H1 (cell line): ENCODE measurements at regions not wholly inside any gene's neighbourhood (a gene's known extent, or its start where the extent isn't known, plus 50 kb on each side); places are given as distances from the start of the nearest gene placed in this dataset.

Source experiments
- CTCF ChIA-PET: fragments of 300-600 bp; sonication (Branson Sonifier 250); formaldehyde crosslinking; loops from one replicate; lab custom pipeline; 2021; ENCODE audit not compliant: partially characterized antibody; lab: Charles Lee
- POLR2A ChIA-PET: fragments of 300-600 bp; sonication (Branson Sonifier 250); formaldehyde crosslinking; loops from one replicate; lab custom pipeline; 2021; ENCODE audit warnings: inconsistent platforms; ENCODE audit not compliant: partially characterized antibody; lab: Charles Lee
- DNase-seq, 2 experiments: peaks; one replicate each; pipeline versions ENCODE4 v3.0.0 to v3.0.0-alpha.2; 2010 to 2022; ENCODE audit warnings: low spot score in 2 of 2, low read depth in 1 of 2, mixed read lengths in 1 of 2
- FAIRE-seq: peaks from 2 replicates; lab custom pipeline; 2011; peaks lifted over from hg19 to GRCh38; lab: Jason Lieb, UNC
- H2AFZ ChIP-seq: 2 replicates; pipeline ENCODE4 v1.8.1; 2012; ENCODE audit warnings: low read length, inconsistent platforms
- H2AK5ac ChIP-seq: 2 replicates; pipeline ENCODE4 v1.6.1; 2013; ENCODE audit warnings: low read depth, low read length
- H2BK120ac ChIP-seq: replicated peaks from 2 replicates; pipeline ENCODE3; 2013; ENCODE audit warnings: low read depth, low read length, inconsistent platforms
- H2BK12ac ChIP-seq: 2 replicates; pipeline ENCODE4 v1.6.1; 2013; ENCODE audit warnings: low read depth, low read length
- H2BK15ac ChIP-seq: 2 replicates; pipeline ENCODE4 v1.6.1; 2013; ENCODE audit warnings: low read length
- H2BK20ac ChIP-seq: 2 replicates; pipeline ENCODE4 v1.6.1; 2013; ENCODE audit warnings: low read length
- H2BK5ac ChIP-seq: 2 replicates; pipeline ENCODE4 v1.6.1; 2013; ENCODE audit warnings: low read depth, low read length
- H3K14ac ChIP-seq: 2 replicates; pipeline ENCODE4 v1.6.1; 2013; ENCODE audit warnings: inconsistent platforms; ENCODE audit not compliant: insufficient read length
- H3K18ac ChIP-seq: 2 replicates; pipeline ENCODE4 v1.6.1; 2013; ENCODE audit warnings: low read length; ENCODE audit errors: extremely low read depth
- H3K23ac ChIP-seq: 2 replicates; pipeline ENCODE4 v1.6.1; 2013; ENCODE audit warnings: inconsistent platforms; ENCODE audit not compliant: insufficient read length
- H3K23me2 ChIP-seq: 2 replicates; pipeline ENCODE4 v1.6.1; 2013; ENCODE audit warnings: low read depth, low read length
- H3K27ac ChIP-seq: 2 replicates; pipeline ENCODE4 v1.6.1; 2011; ENCODE audit warnings: low read depth, low read length, inconsistent platforms
- H3K27me3 ChIP-seq, 4 experiments: replicated peaks in 1 of 4; 1 replicate in 1 of 4; 2 replicates in 3 of 4; pipeline versions ENCODE4 v1.6.1 to v1.8.1; 2011 to 2013; ENCODE audit warnings: low read length in 3 of 4, mild to moderate bottlenecking in 3 of 4, inconsistent platforms in 2 of 4, mixed read lengths in 2 of 4, moderate library complexity in 1 of 4; ENCODE audit not compliant: control insufficient read depth in 3 of 4, insufficient read depth in 3 of 4; ENCODE audit errors: extremely low read depth in 1 of 4
- H3K36me3 ChIP-seq, 4 experiments: 2 replicates each; pipeline versions ENCODE4 v1.6.1 to v1.8.1; 2011 to 2013; ENCODE audit warnings: mild to moderate bottlenecking in 4 of 4, low read length in 3 of 4, moderate library complexity in 2 of 4, control low read depth in 1 of 4, inconsistent platforms in 1 of 4; ENCODE audit not compliant: insufficient read depth in 4 of 4, control insufficient read depth in 2 of 4
- H3K4ac ChIP-seq: replicated peaks from 2 replicates; pipeline ENCODE3; 2013; ENCODE audit warnings: low read length, low read depth, mixed read lengths, inconsistent platforms; ENCODE audit not compliant: insufficient read length
- H3K4me1 ChIP-seq, 4 experiments: replicated peaks in 1 of 4; 1 replicate in 1 of 4; 2 replicates in 3 of 4; pipeline versions ENCODE4 v1.6.1 to v1.8.1; 2011 to 2013; ENCODE audit warnings: low read length in 3 of 4, inconsistent platforms in 2 of 4, mixed read lengths in 1 of 4; ENCODE audit not compliant: insufficient read depth in 4 of 4, control insufficient read depth in 3 of 4
- H3K4me2 ChIP-seq, 2 experiments: 2 replicates each; pipeline versions ENCODE4 v1.6.1 to v1.8.1; 2011 to 2013; ENCODE audit warnings: low read depth in 2 of 2, low read length in 2 of 2, control low read depth in 1 of 2, inconsistent platforms in 1 of 2, mild to moderate bottlenecking in 1 of 2; ENCODE audit not compliant: insufficient read depth in 1 of 2
- H3K4me3 ChIP-seq, 4 experiments: fragments of 200-600, 300-600 bp in 1 of 4; sonication (generic), shearing (Covaris generic), sonication (Bioruptor Twin) in 1 of 4; 2 replicates each; pipeline versions ENCODE4 v1.5.1 to v1.8.1; 2011 to 2016; ENCODE audit warnings: low read length in 4 of 4, low read depth in 3 of 4, control low read depth in 2 of 4, inconsistent platforms in 2 of 4, mild to moderate bottlenecking in 2 of 4, mixed read lengths in 1 of 4, moderate library complexity in 1 of 4; ENCODE audit not compliant: insufficient read depth in 2 of 4; ENCODE audit errors: extremely low read depth in 1 of 4
- H3K56ac ChIP-seq: replicated peaks from 2 replicates; pipeline ENCODE3; 2013; ENCODE audit warnings: low read depth, mild to moderate bottlenecking, mixed read lengths, low read length, inconsistent platforms; ENCODE audit not compliant: insufficient read length
- H3K79me1 ChIP-seq: 2 replicates; pipeline ENCODE4 v1.6.1; 2013; ENCODE audit warnings: low read depth, low read length, control low read depth
- H3K79me2 ChIP-seq, 2 experiments: 2 replicates each; pipeline versions ENCODE4 v1.6.1 to v1.8.1; 2012 to 2013; ENCODE audit warnings: low read length in 2 of 2, mild to moderate bottlenecking in 2 of 2, inconsistent platforms in 1 of 2; ENCODE audit not compliant: insufficient read depth in 2 of 2, control insufficient read depth in 1 of 2
- H3K9ac ChIP-seq, 4 experiments: replicated peaks in 1 of 4; 1 replicate in 1 of 4; 2 replicates in 3 of 4; pipeline versions ENCODE4 v1.6.1 to v1.8.1; 2011 to 2013; ENCODE audit warnings: low read depth in 3 of 4, low read length in 3 of 4, control low read depth in 2 of 4, mild to moderate bottlenecking in 2 of 4, moderate library complexity in 2 of 4, inconsistent platforms in 1 of 4; ENCODE audit errors: extremely low read depth in 1 of 4
- H3K9me3 ChIP-seq, 2 experiments: 2 replicates each; pipeline versions ENCODE4 v1.6.1 to v1.8.1; 2012 to 2013; ENCODE audit warnings: mild to moderate bottlenecking in 2 of 2, moderate library complexity in 2 of 2, control low read depth in 1 of 2, inconsistent platforms in 1 of 2, low read depth in 1 of 2, low read length in 1 of 2, mixed read lengths in 1 of 2; ENCODE audit not compliant: insufficient read depth in 2 of 2
- H4K20me1 ChIP-seq, 2 experiments: replicated peaks in 1 of 2; 2 replicates each; pipeline versions ENCODE3 to v1.8.1; 2011 to 2013; ENCODE audit warnings: inconsistent platforms in 2 of 2, low read length in 2 of 2, mild to moderate bottlenecking in 1 of 2; ENCODE audit not compliant: insufficient read depth in 2 of 2, control insufficient read depth in 1 of 2
- H4K5ac ChIP-seq: 2 replicates; pipeline ENCODE4 v1.6.1; 2013; ENCODE audit warnings: low read length, low read depth, mixed read lengths, inconsistent platforms; ENCODE audit not compliant: insufficient read length
- H4K8ac ChIP-seq: 2 replicates; pipeline ENCODE4 v1.8.0; 2013; ENCODE audit warnings: mild to moderate bottlenecking, moderate library complexity, low read length, inconsistent platforms; ENCODE audit not compliant: insufficient read depth; ENCODE audit errors: extremely low read depth
- H4K91ac ChIP-seq: replicated peaks from 2 replicates; pipeline ENCODE3; 2013; ENCODE audit warnings: low read length, mixed read lengths, inconsistent platforms; ENCODE audit not compliant: insufficient read length
- CHD1 ChIP-seq: IDR thresholded peaks from 2 replicates; pipeline ENCODE4 v1.6.1; 2012; ENCODE audit warnings: low read depth, low read length, improper control_type of control experiment
- CREB1 ChIP-seq: IDR thresholded peaks from 2 replicates; pipeline ENCODE4 v1.6.1; 2012; ENCODE audit warnings: inconsistent platforms
- CTBP2 ChIP-seq: IDR thresholded peaks from 2 replicates; pipeline ENCODE4 v1.7.0; 2011; ENCODE audit warnings: borderline replicate concordance, mild to moderate bottlenecking, moderate library complexity, mixed read lengths, low read length; ENCODE audit not compliant: insufficient read depth, insufficient read length
- CTCF ChIP-seq, 3 experiments: IDR thresholded peaks; 1 replicate in 2 of 3; 2 replicates in 1 of 3; pipeline versions ENCODE4 v1.5.1 to v1.6.1; 2011; ENCODE audit warnings: low read length in 3 of 3, mild to moderate bottlenecking in 3 of 3, inconsistent platforms in 2 of 3, low read depth in 1 of 3, moderate library complexity in 1 of 3; ENCODE audit not compliant: insufficient read depth in 1 of 3; ENCODE audit errors: control extremely low read depth in 1 of 3
- KDM1A ChIP-seq: fragments of 200-600, 300-600 bp; sonication (generic); IDR thresholded peaks from 2 replicates; pipeline ENCODE4 v1.7.1; 2016; ENCODE audit warnings: mild to moderate bottlenecking, low read length, borderline replicate concordance
- MAX ChIP-seq: IDR thresholded peaks from 2 replicates; pipeline ENCODE4 v1.6.1; 2012; ENCODE audit warnings: inconsistent platforms
- NANOG ChIP-seq: IDR thresholded peaks from 2 replicates; pipeline ENCODE4 v1.6.1; 2011; ENCODE audit warnings: low read length, low read depth, mild to moderate bottlenecking, inconsistent platforms; ENCODE audit not compliant: insufficient read depth, poor library complexity, severe bottlenecking
- SP4 ChIP-seq: IDR thresholded peaks from 2 replicates; pipeline ENCODE4 v1.6.1; 2012; ENCODE audit warnings: low read length, inconsistent platforms

GRCh38 chr12:45557016-45557415 is 172.5 kb upstream of the ARID2 start:
- Histone ChIP-seq H3K56ac (no peak overlapping the region), H3K4ac (no peak overlapping the region), H2BK120ac (no peak overlapping the region), H3K27ac (no peak overlapping the region), H3K36me3 (no peaks in the 10 kb centered on the region), H3K14ac (no peak overlapping the region), H3K23me2 (no peaks in the 10 kb centered on the region), H2AFZ (no peak overlapping the region), H3K4me3 (no peak overlapping the region), H2AK5ac (no peak overlapping the region), H3K9ac (no peak overlapping the region), H3K79me2 (no peaks in the 10 kb centered on the region), H2BK15ac (no peak overlapping the region), H3K79me1 (no peaks in the 10 kb centered on the region), H3K23ac (no peak overlapping the region), H4K91ac (no peak overlapping the region), H3K4me2 (no peak overlapping the region), H2BK5ac (no peak overlapping the region), H3K4me1 (no peaks in the 10 kb centered on the region), H3K18ac (no peak overlapping the region), H2BK20ac (no peak overlapping the region), H3K9me3 (no peaks in the 10 kb centered on the region), H4K20me1 (no peaks in the 10 kb centered on the region), H2BK12ac (no peak overlapping the region), H4K5ac (no peak overlapping the region), H4K8ac (no peak overlapping the region), H3K27me3 (no peaks in the 10 kb centered on the region)
- CTCF ChIA-PET: interaction anchor here (0.8 to 1.1 kb wide), 3 partner anchors 10 to 434 kb away, joined by 3 read pairs; no protein-coding TSS in a partner anchor
- POLR2A ChIA-PET: no interaction called here
- FAIRE-seq (no peak), DNase-seq (no peak)
- no peak for TF ChIP-seq KDM1A
- TF ChIP-seq CTBP2: no peak
- no peak for TF ChIP-seq SP4
- no peak for TF ChIP-seq CTCF (IDR thresholded peaks at IDR 0.05; ENCODE audit: control extremely low read depth in 1 of 3, insufficient read depth in 1 of 3, low read depth in 1 of 3, low read length in 3 of 3)
- TF ChIP-seq MAX: no peak
- no peak for TF ChIP-seq CHD1
- no peak for TF ChIP-seq CREB1
- no peak for TF ChIP-seq NANOG
